ENCODE measurements at regions not wholly inside any gene's neighbourhood (a gene's known extent, or its start where the extent isn't known, plus 50 kb on each side); places are given as distances from the start of the nearest gene placed in this dataset.
"Not testable (repeated sequence)": the region's sequence is repeated elsewhere in the genome, so short reads cannot be mapped to it uniquely, and the experiment has no call there.

DNA sequence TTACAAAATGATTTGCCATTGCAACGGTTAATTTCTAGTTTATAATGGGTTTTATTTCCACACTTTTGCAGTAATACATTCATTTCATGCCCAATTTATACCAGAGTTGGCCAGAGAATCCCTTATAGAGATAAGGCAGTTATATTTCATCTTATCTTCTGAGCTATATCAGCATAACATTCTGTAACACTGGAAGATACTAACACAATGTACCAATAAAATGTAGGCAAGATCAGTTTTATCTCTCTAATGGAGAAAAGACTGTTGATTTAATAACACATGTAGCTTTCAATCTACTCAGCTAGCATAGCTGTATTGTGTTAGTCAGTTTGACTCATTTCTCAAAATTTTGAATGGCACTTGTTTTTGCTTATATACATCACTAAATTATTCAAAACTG, 738.6 kb downstream of the TRAM1L1 start:
- H3K4me3 ChIP-seq (ENCODE audit: low read depth, low read length), result no peak overlapping the region

- no peak overlapping the region for H3K4me3 ChIP-seq (ENCODE audit: low read depth, low read length)
These were observed 741.6 kb downstream of the TRAM1L1 start for GRCh38 chr4:116343809-116344208.

DNA sequence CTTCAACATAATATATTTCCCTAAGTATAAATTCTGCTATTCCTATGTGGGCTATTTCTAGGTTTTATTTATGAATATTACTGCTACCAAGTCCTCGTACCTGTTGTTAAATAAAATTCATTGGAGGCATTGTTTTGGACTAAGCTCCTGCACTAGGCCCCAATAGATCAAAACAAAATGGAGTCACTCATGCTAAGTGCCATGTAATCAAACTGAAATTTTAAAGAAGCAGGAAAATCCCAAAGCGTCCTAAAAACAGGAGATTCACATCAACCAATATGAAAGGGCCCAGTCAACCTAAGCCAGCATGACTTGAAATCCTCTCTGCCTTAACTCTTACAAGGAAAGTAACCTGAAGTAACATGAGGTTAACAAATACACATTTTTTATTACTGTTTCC, 743.2 kb downstream of the TRAM1L1 start:
- no peak overlapping the region for H3K4me3 ChIP-seq (ENCODE audit: low read depth, low read length)

GRCh38 chr4:116332508-116332907, 752.9 kb downstream of the TRAM1L1 start:
- H3K4me3 ChIP-seq (ENCODE audit: low read depth, low read length), result no peak overlapping the region

DNA sequence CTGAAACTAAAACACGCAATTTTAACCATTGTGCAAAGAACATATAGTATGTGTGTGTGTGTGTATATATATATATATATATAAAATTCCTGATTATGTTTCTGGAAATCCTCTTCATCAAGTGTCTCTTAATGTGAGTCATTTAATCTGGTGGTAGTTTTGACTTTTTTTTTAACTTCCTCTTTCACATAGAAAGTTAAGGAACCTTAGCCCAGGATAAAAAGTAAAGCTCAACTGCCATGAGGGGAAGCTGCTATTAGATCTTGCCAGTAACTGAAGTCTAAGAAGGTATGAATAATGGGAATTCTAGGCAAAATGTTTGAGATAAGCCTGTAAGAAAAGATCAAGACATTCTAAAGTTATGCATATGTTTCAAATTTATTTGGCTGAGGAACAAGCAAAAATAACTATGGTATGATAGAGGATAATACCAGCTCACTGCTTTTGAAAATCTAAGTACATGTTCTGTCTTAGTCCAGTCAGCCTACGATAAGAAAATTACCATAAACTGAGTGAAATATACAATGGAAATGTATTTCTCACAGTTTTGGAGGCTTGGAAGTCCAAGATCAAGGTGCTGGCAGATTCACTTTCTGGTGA, 757.0 kb downstream of the TRAM1L1 start:
- H3K4me3 ChIP-seq (ENCODE audit: low read depth, low read length), result no peak overlapping the region

GRCh38 chr4:116323606-116324005, 761.8 kb downstream of the TRAM1L1 start:
- H3K4me3 ChIP-seq (ENCODE audit: low read depth, low read length), result no peak overlapping the region

- no peak overlapping the region for H3K4me3 ChIP-seq (ENCODE audit: low read depth, low read length)
These were observed 763.9 kb downstream of the TRAM1L1 start for GRCh38 chr4:116321471-116321870.

- H3K4me3 ChIP-seq (ENCODE audit: low read depth, low read length), result no peak overlapping the region
These were observed 764.5 kb downstream of the TRAM1L1 start for GRCh38 chr4:116320859-116321258.

- H3K4me3 ChIP-seq (ENCODE audit: low read depth, low read length), result no peak overlapping the region
These were observed 781.6 kb downstream of the TRAM1L1 start for GRCh38 chr4:116303736-116304188.

DNA sequence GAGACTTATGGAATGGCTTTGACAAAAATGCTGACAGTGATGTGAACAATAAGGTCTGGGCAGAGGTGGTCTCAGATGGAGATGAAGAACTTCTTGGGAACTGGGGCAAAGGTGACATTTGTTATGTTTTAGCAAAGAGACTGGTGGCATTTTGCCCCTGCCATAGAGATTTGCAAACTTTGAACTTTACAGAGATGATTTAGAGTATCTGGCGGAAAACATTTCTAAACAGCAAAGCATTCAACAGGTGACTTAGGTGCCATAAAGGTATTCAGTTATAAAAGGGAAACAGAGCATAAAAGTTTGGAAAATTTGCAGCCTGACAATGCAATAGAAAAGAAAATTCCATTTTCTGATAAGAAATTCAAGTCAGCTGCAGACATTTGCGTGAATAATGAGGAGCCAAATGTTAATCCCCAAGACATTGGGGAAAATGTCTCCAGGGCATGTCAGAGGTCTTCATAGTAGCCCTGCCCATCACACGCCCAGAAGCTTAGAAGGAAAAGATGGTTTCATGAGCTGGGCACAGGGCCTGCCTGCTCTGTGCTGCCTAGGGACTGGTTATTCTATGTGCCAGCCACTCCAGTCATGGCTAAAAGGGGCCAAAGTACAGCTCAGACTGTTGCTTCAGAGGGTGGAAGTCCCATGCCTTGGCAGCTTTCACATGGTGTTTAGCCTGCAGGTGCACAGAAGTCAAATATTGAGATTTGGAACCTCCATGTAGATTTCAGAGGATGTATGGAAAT, 782.2 kb downstream of the TRAM1L1 start:
- H3K4me3 ChIP-seq (ENCODE audit: low read depth, low read length), result no peak overlapping the region

GRCh38 chr4:116275006-116275405, 810.4 kb downstream of the TRAM1L1 start:
- H3K4me3 ChIP-seq (ENCODE audit: low read depth, low read length), result no peak overlapping the region

DNA sequence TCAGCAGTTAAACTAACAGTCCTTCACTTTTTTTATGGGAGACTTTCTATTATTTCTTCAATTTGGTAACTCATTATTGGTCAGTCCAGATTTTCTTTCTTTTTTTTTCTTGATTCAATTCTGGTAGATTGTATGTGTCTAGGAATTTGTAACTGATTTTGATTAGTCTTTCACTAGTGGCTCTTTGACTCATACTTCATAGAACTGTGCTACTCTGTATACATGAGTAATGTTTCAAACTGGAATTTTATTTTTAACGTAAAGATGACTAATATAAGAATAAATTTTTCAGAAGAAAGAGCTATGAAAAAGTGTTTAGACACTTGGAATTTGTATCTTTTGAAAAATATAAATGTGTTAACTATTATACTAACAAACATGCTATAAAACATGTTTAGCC, 813.0 kb downstream of the TRAM1L1 start:
- no peak overlapping the region for H3K4me3 ChIP-seq (ENCODE audit: low read depth, low read length)

- not testable (repeated sequence) for H3K4me3 ChIP-seq (ENCODE audit: low read depth, low read length)
These were observed 824.4 kb downstream of the TRAM1L1 start for GRCh38 chr4:116260931-116261330.

- H3K4me3 ChIP-seq (ENCODE audit: low read depth, low read length), result no peak overlapping the region
These were observed 840.6 kb downstream of the TRAM1L1 start for GRCh38 chr4:116244771-116245170.

GRCh38 chr4:116243431-116243830, 841.9 kb downstream of the TRAM1L1 start:
- H3K4me3 ChIP-seq (ENCODE audit: low read depth, low read length), result no peak overlapping the region

- no peak overlapping the region for H3K4me3 ChIP-seq (ENCODE audit: low read depth, low read length)
These were observed 851.4 kb downstream of the TRAM1L1 start for GRCh38 chr4:116233971-116234370.

DNA sequence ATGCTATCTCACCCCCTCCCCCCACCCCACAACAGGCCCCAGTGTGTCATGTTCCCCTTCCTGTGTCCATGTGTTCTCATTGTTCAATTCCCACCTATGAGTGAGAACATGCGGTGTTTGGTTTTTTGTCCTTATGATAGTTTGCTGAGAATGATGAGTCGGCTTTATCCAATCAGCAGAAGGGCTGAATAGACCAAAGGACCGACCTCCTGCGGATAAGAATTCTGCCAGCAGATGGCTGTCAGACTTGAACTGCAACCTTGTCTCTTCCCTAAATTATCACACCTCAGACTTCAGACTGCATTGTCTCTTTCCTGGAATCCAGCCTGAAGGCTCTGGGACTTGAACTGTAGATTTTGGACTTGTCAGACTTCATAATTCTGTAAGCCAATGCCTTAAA, 853.4 kb downstream of the TRAM1L1 start:
- not testable (repeated sequence) for H3K4me3 ChIP-seq (ENCODE audit: low read depth, low read length)

- H3K4me3 ChIP-seq (ENCODE audit: low read depth, low read length), result no peak overlapping the region
These were observed 856.0 kb downstream of the TRAM1L1 start for GRCh38 chr4:116229420-116229819.

- no peak overlapping the region for H3K4me3 ChIP-seq (ENCODE audit: low read depth, low read length)
These were observed 862.2 kb downstream of the TRAM1L1 start for GRCh38 chr4:116223040-116223732.

DNA sequence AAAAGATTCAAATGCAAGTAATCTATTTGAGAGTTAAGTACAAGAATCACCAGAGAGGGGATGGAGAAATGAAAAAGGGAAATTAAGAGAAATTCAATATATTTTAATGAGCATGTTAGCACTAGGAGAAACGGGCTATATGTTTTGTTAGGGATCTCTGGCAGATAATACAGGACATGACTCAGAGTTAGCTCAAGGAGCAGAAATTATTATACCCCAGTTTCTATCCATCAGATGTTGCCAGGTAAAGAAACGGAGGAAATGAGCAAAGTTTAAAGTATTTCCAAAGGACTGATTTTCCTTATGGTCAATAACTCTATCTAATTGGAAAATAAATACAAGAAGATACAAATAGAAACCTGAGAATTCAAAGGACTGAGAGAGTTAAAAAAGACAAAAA, 867.6 kb downstream of the TRAM1L1 start:
- no peak overlapping the region for H3K4me3 ChIP-seq (ENCODE audit: low read depth, low read length)

GRCh38 chr4:116215622-116216021, 869.8 kb downstream of the TRAM1L1 start:
- no peak overlapping the region for H3K4me3 ChIP-seq (ENCODE audit: low read depth, low read length)

GRCh38 chr4:116202524-116202923, 882.9 kb downstream of the TRAM1L1 start:
- no peak overlapping the region for H3K4me3 ChIP-seq (ENCODE audit: low read depth, low read length)
